ENCODE measurements at regions not wholly inside any gene's neighbourhood (a gene's known extent, or its start where the extent isn't known, plus 50 kb on each side); places are given as distances from the start of the nearest gene placed in this dataset.

- TF ChIP-seq PCBP1 (IDR thresholded peaks at IDR 0.05; ENCODE audit: low read depth, low read length, poor library complexity, severe bottlenecking): no peak
- TF ChIP-seq KAT8 (IDR thresholded peaks at IDR 0.05; ENCODE audit: low read depth): no peak
- peak; percentile 81 for TF ChIP-seq ATF3 (IDR thresholded peaks at IDR 0.05)
- no peak for TF ChIP-seq ATF3 (CRISPR knock-in tag; conservative IDR thresholded peaks at IDR 0.05)
- no peak for TF ChIP-seq SRSF3 (IDR thresholded peaks at IDR 0.05; ENCODE audit: insufficient read depth, low read length)
- TF ChIP-seq TCF7L2 (IDR thresholded peaks at IDR 0.05; ENCODE audit: low read depth, low read length): no peak
- TF ChIP-seq MXD1 (CRISPR knock-in tag; IDR thresholded peaks at IDR 0.05; ENCODE audit: borderline replicate concordance, poor library complexity, severe bottlenecking): no peak
- peak; percentile 11 to 42; a peak in 1 of 4 replicates for TF ChIP-seq MLLT1 (IDR thresholded peaks at IDR 0.05)
- no peak for TF ChIP-seq RBM39 (optimal IDR thresholded peaks at IDR 0.05; ENCODE audit: low read depth, low read length)
- no peak for TF ChIP-seq SAP30 (IDR thresholded peaks at IDR 0.05; ENCODE audit: borderline replicate concordance, insufficient read depth, low read depth, low read length, poor library complexity, severe bottlenecking)
- no peak for TF ChIP-seq CBX3 (IDR thresholded peaks at IDR 0.05; ENCODE audit: borderline replicate concordance in 1 of 2, low read length in 2 of 2)
- 0 out of 2 replicates have a peak, but pooled peaks have one; percentile 21 for TF ChIP-seq TOE1 (IDR thresholded peaks at IDR 0.05; ENCODE audit: borderline replicate concordance)
- no peak for TF ChIP-seq TOE1 (CRISPR knock-in tag; IDR thresholded peaks at IDR 0.05; ENCODE audit: borderline replicate concordance, low read depth)
- TF ChIP-seq TRIM25 (IDR thresholded peaks at IDR 0.05; ENCODE audit: borderline replicate concordance): no peak
- no peak for TF ChIP-seq PHF8 (IDR thresholded peaks at IDR 0.05; ENCODE audit: borderline replicate concordance, low read length)
- TF ChIP-seq KDM4B (IDR thresholded peaks at IDR 0.05; ENCODE audit: borderline replicate concordance in 2 of 2, low read depth in 1 of 2): no peak
- no peak for TF ChIP-seq PHB2 (IDR thresholded peaks at IDR 0.05; ENCODE audit: low read depth)
- no peak; the same call in 1 of the 2 replicates for TF ChIP-seq ZNF589 (CRISPR knock-in tag; IDR thresholded peaks at IDR 0.05; ENCODE audit: low read depth)
- 0 out of 4 replicates have a peak, but pooled peaks of 1 of the 2 experiments have one; percentile 8 for TF ChIP-seq FOXK2 (conservative IDR thresholded peaks at IDR 0.05 in 1 of 2, IDR thresholded peaks at IDR 0.05 in 1 of 2; ENCODE audit: low read depth in 2 of 2)
- TF ChIP-seq USF1 (CRISPR knock-in tag; IDR thresholded peaks at IDR 0.05): no peak
These were observed 77.8 kb downstream of the LHX9 start (continued) for GRCh38 chr1:197994907-197995407.

Data from K562 (cell line).